SU-DHL-6 (cell line): ENCODE measurements at regions not wholly inside any gene's neighbourhood (a gene's known extent, or its start where the extent isn't known, plus 50 kb on each side); places are given as distances from the start of the nearest gene placed in this dataset.

Experiments used
- H2AFZ ChIP-seq: fragments of 200-600 bp; sonication (generic); 2 replicates; pipeline ENCODE4 v1.6.1; 2014; ENCODE audit warnings: low read depth, mild to moderate bottlenecking, moderate library complexity, mixed read lengths, antibody characterized with exemption, low read length; ENCODE audit not compliant: severe bottlenecking
- H3F3A ChIP-seq: fragments of 200-600 bp; shearing (Covaris generic); 2 replicates; pipeline ENCODE4 v1.6.0; 2016; ENCODE audit warnings: antibody characterized with exemption, mild to moderate bottlenecking; ENCODE audit not compliant: insufficient read depth
- H3K27ac ChIP-seq: fragments of 200-600 bp; sonication (generic); 2 replicates; pipeline ENCODE4 v1.5.1; 2016; ENCODE audit warnings: low read depth, mild to moderate bottlenecking, low read length, moderate library complexity, mixed read lengths
- H3K27me3 ChIP-seq: fragments of 200-600 bp; sonication (generic), shearing (Covaris generic); 2 replicates; pipeline ENCODE4 v1.6.0; 2014; ENCODE audit warnings: mild to moderate bottlenecking, low read length
- H3K36me3 ChIP-seq: fragments of 200-600 bp; sonication (generic); 2 replicates; pipeline ENCODE4 v1.6.1; 2014; ENCODE audit warnings: mild to moderate bottlenecking, low read length, mixed read lengths
- H3K4me2 ChIP-seq: fragments of 300-600, 200-600 bp; shearing (Covaris generic), sonication (generic); 2 replicates; pipeline ENCODE4 v1.6.0; 2014; ENCODE audit warnings: low read length, low read depth, mild to moderate bottlenecking; ENCODE audit not compliant: poor library complexity, severe bottlenecking
- H3K4me3 ChIP-seq: fragments of 200-600 bp; sonication (generic); 2 replicates; pipeline ENCODE4 v1.5.1; 2014; ENCODE audit warnings: antibody characterized with exemption, low read length, mild to moderate bottlenecking, mixed read lengths; ENCODE audit not compliant: insufficient read depth, poor library complexity, severe bottlenecking
- H3K79me2 ChIP-seq: fragments of 200-600 bp; sonication (generic); 2 replicates; pipeline ENCODE4 v1.6.1; 2014; ENCODE audit warnings: mild to moderate bottlenecking, low read length, moderate library complexity; ENCODE audit not compliant: insufficient read depth
- H3K9ac ChIP-seq: fragments of 200-600 bp; sonication (generic); 2 replicates; pipeline ENCODE4 v1.7.0; 2014; ENCODE audit warnings: mild to moderate bottlenecking, low read length
- H3K9me2 ChIP-seq: fragments of 200-600 bp; sonication (generic); replicated peaks from 2 replicates; pipeline ENCODE4 v1.6.1; 2014; ENCODE audit warnings: low read length; ENCODE audit not compliant: insufficient read depth
- H3K9me3 ChIP-seq: fragments of 200-600 bp; sonication (generic); 2 replicates; pipeline ENCODE4 v1.6.1; 2014; ENCODE audit warnings: low read length, mixed read lengths; ENCODE audit not compliant: insufficient read depth
- H4K20me1 ChIP-seq: fragments of 200-600 bp; sonication (generic); 2 replicates; pipeline ENCODE4 v1.6.1; 2014; ENCODE audit warnings: low read depth, mild to moderate bottlenecking, antibody characterized with exemption, low read length, moderate library complexity, mixed read lengths
- EZH2phosphoT487 ChIP-seq: fragments of 200-600 bp; sonication (generic), shearing (Covaris generic); conservative IDR thresholded peaks from 2 replicates; pipeline ENCODE4 v1.6.1; 2018; ENCODE audit warnings: mild to moderate bottlenecking, antibody characterized with exemption, low read length, moderate library complexity, mixed read lengths
- TF ChIP-seq, protein P1 (sequence below): fragments of 200-600 bp; sonication (generic); IDR thresholded peaks from one replicate; pipeline ENCODE4 v1.5.1; 2017; ENCODE audit warnings: antibody characterized with exemption, mild to moderate bottlenecking, low read length, moderate library complexity; ENCODE audit not compliant: insufficient read depth, poor library complexity, severe bottlenecking

DNA sequence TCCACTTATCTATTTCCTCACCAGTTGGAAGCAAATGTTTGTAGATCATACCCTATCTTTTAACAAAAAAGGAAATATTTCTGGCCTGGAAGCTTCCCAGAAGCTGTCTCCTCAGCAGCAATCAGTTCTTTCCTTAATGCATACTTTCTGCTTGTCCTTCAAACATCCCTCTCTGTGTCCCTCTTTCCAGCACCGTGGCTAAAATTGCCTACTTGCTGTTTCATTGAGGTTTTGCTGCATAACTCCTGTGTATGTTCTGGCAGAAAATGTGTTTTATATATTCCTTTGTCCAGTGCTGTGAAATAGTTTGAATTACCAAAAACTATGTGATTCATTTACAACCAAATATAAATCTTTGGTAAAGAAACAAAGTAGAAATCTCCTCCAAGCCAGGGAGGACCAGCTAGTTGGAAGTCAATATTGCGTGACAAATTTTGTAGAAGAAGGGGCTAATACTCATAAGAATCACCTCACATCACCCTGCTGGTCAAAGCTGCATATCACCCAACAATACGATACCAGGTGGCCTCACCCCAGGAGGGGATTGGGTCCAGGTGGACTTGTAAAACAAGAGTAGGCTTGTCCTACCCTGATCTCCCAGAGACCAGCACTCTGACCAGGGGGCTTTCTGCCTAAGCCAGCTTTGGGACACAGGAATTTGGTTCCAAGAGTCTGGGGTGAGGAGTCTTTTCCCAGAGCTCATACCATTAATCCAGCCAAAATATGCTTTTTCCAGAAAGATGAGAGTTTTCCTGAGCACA, 198.4 kb upstream of the SNX2 start:
- Histone ChIP-seq H3K9me3 (no peaks in the 10 kb centered on the region), H3K9me2 (no peaks in the 10 kb centered on the region), H3K27ac (no peak overlapping the region), H2AFZ (no peak overlapping the region), H3K27me3 (no peaks in the 10 kb centered on the region), H3K4me3 (no peak overlapping the region), H4K20me1 (no peaks in the 10 kb centered on the region), H3K36me3 (no peaks in the 10 kb centered on the region), H3K79me2 (no peaks in the 10 kb centered on the region), H3F3A (no peaks in the 10 kb centered on the region), H3K9ac (no peak overlapping the region), H3K4me2 (no peak overlapping the region)
- TF ChIP-seq, protein P1, sequence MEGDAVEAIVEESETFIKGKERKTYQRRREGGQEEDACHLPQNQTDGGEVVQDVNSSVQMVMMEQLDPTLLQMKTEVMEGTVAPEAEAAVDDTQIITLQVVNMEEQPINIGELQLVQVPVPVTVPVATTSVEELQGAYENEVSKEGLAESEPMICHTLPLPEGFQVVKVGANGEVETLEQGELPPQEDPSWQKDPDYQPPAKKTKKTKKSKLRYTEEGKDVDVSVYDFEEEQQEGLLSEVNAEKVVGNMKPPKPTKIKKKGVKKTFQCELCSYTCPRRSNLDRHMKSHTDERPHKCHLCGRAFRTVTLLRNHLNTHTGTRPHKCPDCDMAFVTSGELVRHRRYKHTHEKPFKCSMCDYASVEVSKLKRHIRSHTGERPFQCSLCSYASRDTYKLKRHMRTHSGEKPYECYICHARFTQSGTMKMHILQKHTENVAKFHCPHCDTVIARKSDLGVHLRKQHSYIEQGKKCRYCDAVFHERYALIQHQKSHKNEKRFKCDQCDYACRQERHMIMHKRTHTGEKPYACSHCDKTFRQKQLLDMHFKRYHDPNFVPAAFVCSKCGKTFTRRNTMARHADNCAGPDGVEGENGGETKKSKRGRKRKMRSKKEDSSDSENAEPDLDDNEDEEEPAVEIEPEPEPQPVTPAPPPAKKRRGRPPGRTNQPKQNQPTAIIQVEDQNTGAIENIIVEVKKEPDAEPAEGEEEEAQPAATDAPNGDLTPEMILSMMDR = no peak

DNA sequence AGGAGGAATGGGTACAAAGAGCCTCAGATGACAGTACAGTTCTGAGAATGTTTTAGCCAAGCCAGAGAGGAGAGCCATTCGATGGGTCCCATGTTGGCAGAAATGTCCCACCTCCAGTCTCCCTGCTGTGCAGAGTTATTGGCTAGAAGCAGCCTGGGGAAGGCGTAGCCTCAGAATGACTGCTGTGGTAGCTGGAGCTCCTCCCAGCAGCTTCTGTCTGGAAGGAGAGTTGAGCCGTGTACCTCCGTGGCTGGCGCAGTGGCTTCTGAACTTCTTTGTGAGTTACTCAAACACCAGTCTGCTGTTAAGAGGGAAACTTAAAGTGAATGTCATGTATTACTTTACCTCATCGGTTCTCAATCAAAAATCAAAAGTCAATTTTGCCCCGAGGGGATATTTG, 193.3 kb upstream of the SNX2 start:
- no peaks in the 10 kb centered on the region for H3K9me3 ChIP-seq
- no peak overlapping the region for H2AFZ ChIP-seq
- H3K9ac ChIP-seq = no peak overlapping the region
- H3K9me2 ChIP-seq = no peaks in the 10 kb centered on the region
- H3K4me2 ChIP-seq = no peak overlapping the region
- no peak overlapping the region for H3K4me3 ChIP-seq
- H3K27me3 ChIP-seq = no peaks in the 10 kb centered on the region
- TF ChIP-seq, protein P1 = no peak
- TF ChIP-seq EZH2phosphoT487 = no peak
- H3F3A ChIP-seq = no peaks in the 10 kb centered on the region
- H3K27ac ChIP-seq = no peak overlapping the region
- no peaks in the 10 kb centered on the region for H3K36me3 ChIP-seq
- no peaks in the 10 kb centered on the region for H4K20me1 ChIP-seq
- H3K79me2 ChIP-seq = no peaks in the 10 kb centered on the region

DNA sequence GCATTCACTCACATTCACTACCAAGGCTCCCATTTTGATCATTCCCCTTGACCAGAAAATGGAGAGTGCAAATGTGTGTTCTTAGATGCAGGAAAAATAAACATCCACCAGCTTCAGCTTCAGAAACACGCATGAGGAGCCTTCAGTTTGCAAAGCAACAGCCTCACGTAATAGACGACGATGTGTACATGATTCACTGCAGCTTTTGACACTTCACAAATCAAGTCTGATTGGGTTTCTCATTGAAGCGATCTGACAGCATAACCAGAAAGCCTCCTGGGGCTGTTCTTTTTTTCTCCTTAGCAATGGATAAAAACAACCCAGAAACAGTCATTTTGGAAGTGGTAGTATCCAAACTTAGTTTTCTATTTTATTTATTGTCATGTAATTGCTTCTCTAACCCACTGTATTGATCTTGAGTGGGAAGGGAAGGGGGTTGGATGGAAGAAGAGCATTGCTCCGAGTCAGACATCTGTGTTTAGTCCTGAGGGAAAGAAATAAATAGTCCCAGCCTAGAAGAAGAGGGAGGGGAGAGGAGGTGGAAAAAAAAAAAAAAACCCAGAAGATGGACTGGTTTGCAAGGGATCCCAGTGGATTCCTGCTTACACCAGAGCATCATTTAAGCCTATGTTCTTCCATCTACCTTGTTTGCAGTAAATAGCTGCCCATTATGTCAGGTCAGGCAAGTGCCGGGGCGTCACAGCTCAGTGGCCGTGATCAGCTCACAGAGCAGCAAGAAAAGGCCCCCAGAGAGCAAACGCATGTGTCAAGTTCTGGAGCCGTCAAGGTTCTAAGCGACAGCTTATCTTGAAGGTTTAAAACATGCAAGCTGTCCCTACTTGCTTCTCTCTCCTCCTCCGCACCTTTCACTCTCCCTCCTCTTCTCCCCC, 190.2 kb upstream of the SNX2 start:
- Histone ChIP-seq H3K4me2 (no peak overlapping the region), H3K4me3 (no peak overlapping the region), H3F3A (no peaks in the 10 kb centered on the region), H4K20me1 (no peaks in the 10 kb centered on the region), H3K9ac (no peak overlapping the region), H2AFZ (no peak overlapping the region), H3K27ac (no peak overlapping the region), H3K27me3 (no peaks in the 10 kb centered on the region), H3K79me2 (no peaks in the 10 kb centered on the region), H3K9me3 (no peaks in the 10 kb centered on the region), H3K9me2 (no peaks in the 10 kb centered on the region), H3K36me3 (no peaks in the 10 kb centered on the region)
- TF ChIP-seq EZH2phosphoT487 = no peak
- TF ChIP-seq, protein P1 = no peak
